OCI-LY1 (cell line): ENCODE measurements at regions not wholly inside any gene's neighbourhood (a gene's known extent, or its start where the extent isn't known, plus 50 kb on each side); places are given as distances from the start of the nearest gene placed in this dataset.

Experiments used
- H2AFZ ChIP-seq: fragments of 200-600 bp; sonication (generic), shearing (Covaris generic); 2 replicates; pipeline ENCODE4 v1.6.0; 2014; ENCODE audit warnings: antibody characterized with exemption, mild to moderate bottlenecking, low read length
- H3F3A ChIP-seq: fragments of 200-600 bp; sonication (generic), shearing (Covaris generic); 2 replicates; pipeline ENCODE4 v1.6.0; 2014; ENCODE audit warnings: mild to moderate bottlenecking, antibody characterized with exemption, low read length, moderate library complexity; ENCODE audit not compliant: insufficient read depth
- H3K27ac ChIP-seq: fragments of 200-600 bp; sonication (generic); 2 replicates; pipeline ENCODE4 v1.5.1; 2014; ENCODE audit warnings: low read length, mixed run types, mild to moderate bottlenecking, low read depth; ENCODE audit not compliant: poor library complexity, severe bottlenecking
- H3K27me3 ChIP-seq: fragments of 200-600 bp; sonication (generic); 2 replicates; pipeline ENCODE4 v1.6.0; 2014; ENCODE audit warnings: antibody characterized with exemption, mild to moderate bottlenecking, low read length, moderate library complexity; ENCODE audit not compliant: insufficient read depth
- H3K36me3 ChIP-seq: fragments of 200-600 bp; sonication (generic); 2 replicates; pipeline ENCODE4 v1.6.1; 2014; ENCODE audit warnings: mild to moderate bottlenecking, antibody characterized with exemption, low read length, moderate library complexity, mixed read lengths; ENCODE audit not compliant: insufficient read depth
- H3K4me1 ChIP-seq: fragments of 200-600 bp; sonication (generic); 2 replicates; pipeline ENCODE4 v1.5.1; 2014; ENCODE audit warnings: mild to moderate bottlenecking, low read length, moderate library complexity; ENCODE audit not compliant: insufficient read depth, severe bottlenecking
- H3K4me2 ChIP-seq: fragments of 200-600 bp; sonication (generic), shearing (Covaris generic); 2 replicates; pipeline ENCODE4 v1.6.1; 2014; ENCODE audit warnings: low read length
- H3K4me3 ChIP-seq: fragments of 200-600 bp; sonication (generic); 2 replicates; pipeline ENCODE4 v1.5.1; 2014; ENCODE audit warnings: low read length, low read depth, mild to moderate bottlenecking, mixed read lengths; ENCODE audit not compliant: poor library complexity, severe bottlenecking
- H3K79me2 ChIP-seq: fragments of 200-600 bp; shearing (Covaris generic); 2 replicates; pipeline ENCODE4 v1.6.1; 2016; ENCODE audit warnings: mixed run types, low read length, mixed read lengths; ENCODE audit not compliant: insufficient read depth
- H3K9ac ChIP-seq: fragments of 200-600 bp; sonication (generic), shearing (Covaris generic); 2 replicates; pipeline ENCODE4 v1.6.1; 2014; ENCODE audit warnings: mild to moderate bottlenecking, low read length, mixed read lengths
- H3K9me2 ChIP-seq: fragments of 200-600 bp; sonication (generic), shearing (Covaris generic); 2 replicates; pipeline ENCODE4 v1.6.1; 2014; ENCODE audit warnings: low read depth, mild to moderate bottlenecking, low read length, mixed read lengths
- H3K9me3 ChIP-seq: fragments of 200-600 bp; shearing (Covaris generic); 2 replicates; pipeline ENCODE4 v1.6.1; 2014; ENCODE audit warnings: low read length, mixed read lengths
- H4K20me1 ChIP-seq: fragments of 200-600 bp; sonication (generic), shearing (Covaris generic); 2 replicates; pipeline ENCODE4 v1.6.0; 2016; ENCODE audit warnings: mild to moderate bottlenecking, low read length; ENCODE audit not compliant: insufficient read depth
- EZH2 ChIP-seq: fragments of 200-600 bp; sonication (generic), shearing (Covaris generic); IDR thresholded peaks from 2 replicates; pipeline ENCODE4 v1.8.0; 2017; ENCODE audit warnings: borderline replicate concordance, mixed run types, mild to moderate bottlenecking, antibody characterized with exemption, low read length, moderate library complexity, mixed read lengths
- TF ChIP-seq, protein P1 (sequence below): fragments of 200-600 bp; sonication (generic), shearing (Covaris generic); IDR thresholded peaks from 2 replicates; pipeline ENCODE4 v1.5.1; 2017; ENCODE audit warnings: mild to moderate bottlenecking, antibody characterized with exemption, low read length, moderate library complexity, mixed read lengths

GRCh38 chr2:173791502-173791901 lies 173.7 kb downstream of the SP3 start:
- Histone ChIP-seq H3K9me2 (no peaks in the 10 kb centered on the region), H2AFZ (no peak overlapping the region), H3K27ac (no peak overlapping the region), H3K9ac (no peak overlapping the region), H3K4me2 (no peak overlapping the region), H3K4me1 (no peaks in the 10 kb centered on the region), H4K20me1 (no peaks in the 10 kb centered on the region), H3K79me2 (no peaks in the 10 kb centered on the region), H3K27me3 (no peaks in the 10 kb centered on the region), H3K36me3 (no peaks in the 10 kb centered on the region), H3K4me3 (no peak overlapping the region), H3F3A (no peaks in the 10 kb centered on the region), H3K9me3 (no peaks in the 10 kb centered on the region)
- TF ChIP-seq, protein P1, sequence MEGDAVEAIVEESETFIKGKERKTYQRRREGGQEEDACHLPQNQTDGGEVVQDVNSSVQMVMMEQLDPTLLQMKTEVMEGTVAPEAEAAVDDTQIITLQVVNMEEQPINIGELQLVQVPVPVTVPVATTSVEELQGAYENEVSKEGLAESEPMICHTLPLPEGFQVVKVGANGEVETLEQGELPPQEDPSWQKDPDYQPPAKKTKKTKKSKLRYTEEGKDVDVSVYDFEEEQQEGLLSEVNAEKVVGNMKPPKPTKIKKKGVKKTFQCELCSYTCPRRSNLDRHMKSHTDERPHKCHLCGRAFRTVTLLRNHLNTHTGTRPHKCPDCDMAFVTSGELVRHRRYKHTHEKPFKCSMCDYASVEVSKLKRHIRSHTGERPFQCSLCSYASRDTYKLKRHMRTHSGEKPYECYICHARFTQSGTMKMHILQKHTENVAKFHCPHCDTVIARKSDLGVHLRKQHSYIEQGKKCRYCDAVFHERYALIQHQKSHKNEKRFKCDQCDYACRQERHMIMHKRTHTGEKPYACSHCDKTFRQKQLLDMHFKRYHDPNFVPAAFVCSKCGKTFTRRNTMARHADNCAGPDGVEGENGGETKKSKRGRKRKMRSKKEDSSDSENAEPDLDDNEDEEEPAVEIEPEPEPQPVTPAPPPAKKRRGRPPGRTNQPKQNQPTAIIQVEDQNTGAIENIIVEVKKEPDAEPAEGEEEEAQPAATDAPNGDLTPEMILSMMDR: no peak

GRCh38 chr2:173792166-173792565 lies 173.0 kb downstream of the SP3 start:
- H4K20me1 ChIP-seq: no peaks in the 10 kb centered on the region
- H3K27ac ChIP-seq: no peak overlapping the region
- no peak overlapping the region for H2AFZ ChIP-seq
- H3K4me1 ChIP-seq: no peaks in the 10 kb centered on the region
- no peak for TF ChIP-seq EZH2
- TF ChIP-seq, protein P1: no peak
- H3K4me3 ChIP-seq: no peak overlapping the region
- no peaks in the 10 kb centered on the region for H3K9me3 ChIP-seq
- no peaks in the 10 kb centered on the region for H3K79me2 ChIP-seq
- no peaks in the 10 kb centered on the region for H3K36me3 ChIP-seq
- no peaks in the 10 kb centered on the region for H3K9me2 ChIP-seq
- H3K9ac ChIP-seq: no peak overlapping the region
- H3F3A ChIP-seq: no peaks in the 10 kb centered on the region
- H3K4me2 ChIP-seq: no peak overlapping the region
- H3K27me3 ChIP-seq: no peaks in the 10 kb centered on the region

DNA sequence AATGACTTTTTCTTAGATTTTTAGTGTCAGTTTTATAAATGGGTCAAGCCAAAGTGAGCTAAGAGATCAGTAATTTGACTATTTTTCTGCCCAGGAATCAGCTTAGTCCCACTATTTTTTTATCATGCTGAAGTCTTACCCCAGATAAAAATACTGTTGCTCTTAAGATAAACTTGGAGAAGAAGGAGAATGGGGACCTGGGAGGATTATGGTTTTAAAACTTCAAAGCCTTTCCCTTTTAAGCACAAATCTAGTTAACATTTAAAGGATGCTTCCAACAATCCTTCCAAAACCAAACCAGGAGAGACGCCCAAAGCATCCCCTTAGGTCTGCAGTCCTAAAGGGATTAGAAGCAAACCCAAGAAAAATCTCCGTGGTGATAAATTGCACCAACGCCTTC lies 172.4 kb downstream of the SP3 start:
- no peak for TF ChIP-seq EZH2
- TF ChIP-seq, protein P1: no peak
- Histone ChIP-seq H3K4me2 (no peak overlapping the region), H3K9ac (no peak overlapping the region), H2AFZ (no peak overlapping the region), H3K36me3 (no peaks in the 10 kb centered on the region), H3K79me2 (no peaks in the 10 kb centered on the region), H3K27ac (no peak overlapping the region), H3K9me2 (no peaks in the 10 kb centered on the region), H3K9me3 (no peaks in the 10 kb centered on the region), H4K20me1 (no peaks in the 10 kb centered on the region), H3K4me3 (no peak overlapping the region), H3F3A (no peaks in the 10 kb centered on the region), H3K27me3 (no peaks in the 10 kb centered on the region), H3K4me1 (no peaks in the 10 kb centered on the region)
